Fibroblast of skin of back (primary cell): ENCODE measurements at regions not wholly inside any gene's neighbourhood (a gene's known extent, or its start where the extent isn't known, plus 50 kb on each side); places are given as distances from the start of the nearest gene placed in this dataset.
A peak's percentile ranks its signal among the peaks of the same experiment; 100 is the strongest.

Experiments
- DNase-seq: peaks from one replicate; pipeline ENCODE4 v3.0.0-alpha.2; 2013

DNA sequence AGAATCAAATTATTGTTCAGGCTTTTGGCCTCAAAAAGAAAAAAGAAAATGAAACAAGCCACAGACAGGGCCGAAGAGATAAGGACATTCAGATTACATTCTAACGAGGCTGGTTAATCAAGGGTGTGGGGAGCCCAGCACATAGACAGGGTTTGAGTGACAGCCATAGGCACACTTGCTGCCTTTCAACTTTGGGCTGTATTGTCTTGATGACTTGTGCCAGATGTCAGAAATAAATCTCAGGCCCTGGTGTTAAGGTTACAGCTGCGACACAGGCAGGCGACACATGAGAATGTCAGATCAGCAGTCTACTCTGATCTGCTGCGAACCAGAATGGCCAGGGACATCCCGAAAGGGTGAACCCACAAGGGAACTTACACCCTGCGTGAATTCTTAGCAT lies 231.2 kb upstream of the ARRDC4 start:
- DNase-seq, result no peak

DNA sequence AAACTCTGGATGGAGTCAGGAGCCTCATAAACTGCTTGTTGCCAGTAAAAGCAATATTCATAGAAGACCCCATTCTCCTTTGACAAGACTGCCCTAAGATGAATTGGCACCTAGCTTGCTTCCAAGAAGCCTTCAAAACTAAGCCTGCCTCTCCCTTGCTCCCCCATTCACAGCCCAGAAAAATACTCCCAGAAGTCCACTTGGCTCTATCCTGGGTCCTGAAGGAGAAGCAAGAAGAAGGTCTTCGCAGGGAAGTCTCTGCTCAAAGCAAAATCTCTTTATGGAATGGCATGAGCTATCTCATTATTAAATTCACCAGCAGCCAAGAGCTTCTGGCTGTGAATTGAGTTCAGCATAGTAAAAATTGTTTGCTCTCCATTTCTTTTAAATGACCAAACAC lies 230.2 kb upstream of the ARRDC4 start:
- DNase-seq, result no peak

DNA sequence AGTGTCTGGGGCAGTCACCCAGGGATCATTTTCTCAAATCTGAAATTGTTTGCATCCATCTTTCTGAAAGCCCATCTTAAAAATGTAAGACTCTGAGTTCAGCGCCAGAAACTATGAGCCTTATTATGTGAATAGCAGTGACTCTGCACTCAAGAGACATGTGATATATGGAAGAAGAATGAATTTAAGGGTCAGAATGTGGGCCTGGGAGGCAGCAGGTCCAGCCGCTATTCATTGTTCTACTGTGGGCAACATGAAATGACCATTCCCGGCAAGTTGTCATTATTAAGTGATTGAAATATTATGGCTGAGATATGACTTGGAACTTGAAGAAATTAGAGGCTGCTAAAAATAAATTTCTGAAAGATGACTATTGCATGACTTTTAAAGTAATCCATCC lies 228.6 kb upstream of the ARRDC4 start:
- DNase-seq, result no peak

DNA sequence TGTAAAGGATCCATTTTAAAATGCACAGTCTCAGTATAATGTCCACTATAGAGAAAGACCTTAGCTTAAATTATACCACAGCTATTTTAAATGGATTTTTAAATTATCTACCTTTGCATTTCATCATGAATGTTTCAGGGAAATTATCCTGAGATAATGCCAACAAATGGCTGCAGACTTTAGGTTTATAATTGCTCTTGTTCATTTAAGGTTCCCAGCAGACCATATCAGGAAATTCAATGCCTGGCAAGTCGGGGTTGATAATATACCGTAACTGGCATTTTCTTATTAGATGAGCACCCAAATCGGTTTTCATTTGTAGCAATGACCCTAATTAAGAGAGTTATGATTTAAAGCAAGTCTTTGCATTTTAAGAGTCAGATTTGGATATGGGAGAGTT lies 227.1 kb upstream of the ARRDC4 start:
- no peak for DNase-seq

DNA sequence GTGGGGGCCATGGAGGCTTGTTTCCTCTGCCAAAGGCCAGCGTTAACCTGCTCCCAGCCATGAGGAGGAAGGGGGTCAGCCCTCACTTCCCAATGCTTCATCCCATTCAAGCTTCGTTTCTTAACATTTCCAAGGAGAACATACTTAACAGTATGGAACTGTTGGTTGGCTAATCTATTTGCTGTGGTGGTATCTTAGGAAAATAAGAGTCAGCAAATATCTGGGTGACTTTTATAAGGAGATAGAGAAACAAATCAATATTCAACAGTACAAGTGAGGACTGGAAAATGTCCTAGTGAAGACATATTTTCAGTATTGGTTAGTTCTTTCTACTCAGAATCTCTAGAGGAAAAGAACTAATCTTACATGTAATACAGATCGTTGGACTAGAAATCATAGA lies 223.8 kb upstream of the ARRDC4 start:
- no peak for DNase-seq

DNA sequence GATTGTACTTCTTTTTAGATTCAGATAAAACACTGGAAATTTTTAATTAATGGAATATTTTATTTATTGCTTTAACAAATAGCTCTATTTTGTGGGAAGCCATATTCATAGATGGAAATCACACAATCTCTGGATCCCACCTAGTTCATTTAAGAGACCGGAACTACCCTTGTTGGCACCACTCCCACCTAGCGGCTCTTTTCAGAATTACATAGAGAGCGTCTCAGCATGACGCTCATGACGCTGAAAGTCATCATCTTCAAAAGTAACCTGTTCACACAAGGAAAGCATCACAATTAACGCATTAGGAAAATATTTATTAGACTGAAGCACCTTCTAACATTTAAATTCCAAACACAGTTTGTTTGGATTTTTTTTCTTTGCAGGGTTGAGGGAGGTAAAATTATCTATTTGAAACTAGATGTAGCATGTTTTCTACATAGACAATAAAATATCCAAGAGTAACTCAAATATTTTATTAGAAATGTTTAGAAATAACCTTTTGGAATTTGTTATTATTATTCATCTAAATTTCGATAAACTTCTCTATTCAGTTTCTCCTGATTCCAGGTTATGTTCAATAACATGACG lies 214.9 kb upstream of the ARRDC4 start:
- DNase-seq, result peak; percentile 8

DNA sequence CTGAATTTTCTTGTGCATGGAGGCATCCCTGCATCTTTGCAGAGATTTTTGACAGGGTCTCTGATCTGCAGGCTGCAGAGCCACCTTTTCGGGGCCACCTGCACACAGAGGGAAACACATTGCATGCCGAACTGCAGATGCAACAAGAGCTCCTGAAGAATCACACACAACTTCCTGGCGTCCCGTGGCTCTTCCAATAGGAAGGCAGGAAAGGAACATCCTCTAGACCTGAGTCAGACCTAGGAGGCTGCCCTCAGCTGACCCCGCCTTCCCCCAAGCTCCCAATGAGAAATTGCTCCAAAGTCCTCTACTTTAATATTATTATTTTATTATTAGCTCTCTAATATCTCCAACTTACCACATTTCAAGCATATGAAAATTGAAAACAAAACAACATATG lies 213.2 kb upstream of the ARRDC4 start:
- no peak for DNase-seq

DNA sequence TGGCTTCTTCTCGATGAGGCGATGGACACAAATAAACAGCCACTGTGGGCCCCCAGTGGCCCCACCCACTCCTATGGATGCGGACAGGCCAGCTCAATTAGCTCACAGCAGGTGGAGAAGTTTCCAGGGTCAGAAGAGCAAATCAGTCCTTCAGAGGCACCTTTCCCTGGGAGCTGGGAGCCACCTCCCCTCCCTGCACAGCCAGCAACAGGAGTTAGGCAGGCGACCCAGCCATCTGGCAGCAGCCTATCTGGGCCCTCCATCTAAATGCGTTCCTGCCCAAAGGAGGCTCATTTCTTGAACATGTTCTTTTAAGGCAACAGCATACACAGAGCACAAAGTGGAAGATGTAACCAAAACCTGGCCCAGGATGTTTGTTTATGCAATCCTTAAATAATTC lies 211.9 kb upstream of the ARRDC4 start:
- DNase-seq, result no peak

DNA sequence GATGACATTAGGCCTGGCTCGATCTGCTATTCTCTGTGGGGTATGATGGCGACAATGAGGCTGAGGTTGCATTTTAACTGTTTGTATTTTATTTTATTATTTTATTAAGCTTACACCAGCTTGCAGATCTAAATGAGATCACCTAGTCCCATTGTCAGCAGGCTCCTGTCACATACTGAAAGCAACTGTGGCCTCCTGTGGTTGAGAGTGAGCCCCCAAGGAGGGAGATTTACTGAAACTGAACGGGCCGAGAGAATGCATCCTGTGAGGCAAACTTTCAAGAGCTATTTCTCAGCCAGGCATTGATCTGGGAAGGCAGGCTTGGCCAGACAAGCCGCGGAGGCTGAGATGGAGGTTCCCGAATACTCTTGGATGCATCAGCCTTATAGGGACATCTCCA lies 210.4 kb upstream of the ARRDC4 start:
- no peak for DNase-seq

DNA sequence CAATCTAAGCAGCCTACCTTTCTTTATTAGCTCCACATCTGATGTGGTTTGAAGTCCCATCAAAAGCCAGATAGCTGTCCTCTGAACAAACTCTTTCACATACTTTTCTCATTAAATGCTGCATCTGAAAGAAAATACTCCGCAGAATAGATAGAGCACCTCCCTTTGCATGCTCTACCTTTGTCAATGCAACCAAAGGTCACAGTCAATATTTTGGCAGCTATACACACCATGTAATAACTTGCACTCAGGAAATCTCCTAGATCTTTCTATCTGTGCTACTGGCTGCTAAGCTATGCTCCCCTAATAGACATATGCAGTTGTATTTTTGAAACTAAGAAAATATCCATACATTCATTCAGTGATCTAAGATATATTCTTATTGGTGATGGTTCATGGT lies 204.8 kb upstream of the ARRDC4 start:
- no peak for DNase-seq

DNA sequence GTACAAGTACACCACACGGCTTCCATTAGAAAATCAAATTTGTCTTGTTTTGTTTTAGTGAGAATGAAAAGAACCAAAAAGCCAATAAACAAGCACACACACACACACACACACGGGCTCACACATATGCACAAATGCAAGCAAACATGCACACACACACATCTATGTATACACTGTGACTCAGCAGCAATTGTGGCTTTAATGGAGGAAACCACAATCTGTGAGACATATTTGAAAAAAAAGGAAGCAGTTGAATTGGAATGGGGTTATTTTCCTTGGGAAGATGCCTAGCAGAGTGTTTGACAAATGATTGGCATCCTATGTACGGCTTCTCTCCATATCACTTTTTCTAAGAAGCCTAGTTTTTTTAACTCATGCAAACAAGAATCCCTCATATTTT lies 201.1 kb upstream of the ARRDC4 start:
- peak; percentile 69 for DNase-seq

DNA sequence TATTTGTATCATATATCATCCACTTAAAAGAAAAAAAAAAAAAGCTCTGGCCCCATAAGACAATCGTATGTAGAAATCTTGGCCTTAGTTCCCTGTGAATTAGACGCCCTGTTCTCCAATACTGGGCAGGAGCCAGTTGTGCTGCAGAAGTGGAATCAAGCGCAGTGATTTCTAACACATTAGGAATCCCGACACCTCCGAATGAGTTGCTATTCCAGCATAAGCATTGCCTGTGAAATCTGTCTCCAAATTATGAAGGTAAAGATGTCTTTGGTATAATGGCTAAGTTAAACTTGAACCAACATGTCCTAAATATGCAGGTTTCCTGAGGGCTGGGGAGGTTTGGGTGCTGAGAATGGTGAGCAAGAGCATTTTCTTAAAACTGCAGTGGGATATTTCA lies 199.4 kb upstream of the ARRDC4 start:
- no peak for DNase-seq

DNA sequence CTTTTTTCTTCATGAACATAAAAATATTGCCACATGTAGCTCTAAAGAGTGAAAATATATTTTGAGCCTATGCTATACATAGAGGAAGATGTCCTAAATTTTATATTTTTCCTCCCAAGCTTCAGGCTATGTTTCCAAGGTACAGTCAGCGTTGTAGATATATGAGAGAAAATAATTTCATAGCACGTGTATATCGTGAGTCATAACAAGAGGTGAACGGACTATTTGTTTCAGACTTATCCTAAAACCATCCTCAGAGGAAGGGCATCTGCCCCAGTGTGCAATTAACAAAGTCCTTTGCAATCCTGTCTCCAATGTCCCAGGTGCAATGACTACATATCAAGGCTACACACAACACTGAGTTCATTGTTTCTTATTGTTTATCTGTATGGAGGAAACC lies 177.3 kb upstream of the ARRDC4 start:
- DNase-seq, result no peak

DNA sequence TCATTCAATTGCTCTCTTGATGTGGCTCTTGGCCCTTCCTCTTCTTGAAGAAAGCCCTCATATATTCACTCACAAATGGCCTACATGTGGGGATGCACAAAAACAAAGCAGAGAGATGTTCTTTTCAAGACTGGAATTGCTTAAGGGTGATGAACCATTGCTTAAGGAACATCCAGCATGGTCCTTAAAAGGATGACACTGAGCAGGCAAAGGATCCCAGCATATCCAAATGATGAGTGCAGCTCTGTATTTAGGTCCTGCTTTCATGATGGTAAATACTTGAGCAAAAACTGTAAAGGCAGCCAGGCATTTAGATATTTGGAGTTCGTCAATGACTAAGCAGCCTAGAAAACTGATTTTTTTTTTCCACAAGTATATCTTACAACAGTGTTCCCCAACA lies 173.8 kb upstream of the ARRDC4 start:
- DNase-seq, result no peak

DNA sequence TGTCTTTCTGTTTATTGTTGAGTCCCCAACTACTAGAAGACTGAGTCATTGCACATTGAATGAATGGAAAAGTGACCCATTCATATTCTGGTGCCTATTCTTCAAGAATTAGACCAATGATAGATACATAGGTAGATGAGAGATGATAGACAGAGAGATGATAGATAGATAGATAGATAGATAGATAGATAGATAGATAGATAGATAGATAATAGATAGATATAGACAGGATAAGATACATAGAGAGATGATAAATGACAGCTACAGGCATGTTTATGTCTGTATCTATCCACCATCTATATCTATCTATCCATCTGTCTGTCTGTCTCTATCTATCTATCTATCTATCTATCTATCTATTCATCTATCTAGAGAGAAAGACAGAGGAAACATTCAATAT lies 170.3 kb upstream of the ARRDC4 start:
- no peak for DNase-seq

DNA sequence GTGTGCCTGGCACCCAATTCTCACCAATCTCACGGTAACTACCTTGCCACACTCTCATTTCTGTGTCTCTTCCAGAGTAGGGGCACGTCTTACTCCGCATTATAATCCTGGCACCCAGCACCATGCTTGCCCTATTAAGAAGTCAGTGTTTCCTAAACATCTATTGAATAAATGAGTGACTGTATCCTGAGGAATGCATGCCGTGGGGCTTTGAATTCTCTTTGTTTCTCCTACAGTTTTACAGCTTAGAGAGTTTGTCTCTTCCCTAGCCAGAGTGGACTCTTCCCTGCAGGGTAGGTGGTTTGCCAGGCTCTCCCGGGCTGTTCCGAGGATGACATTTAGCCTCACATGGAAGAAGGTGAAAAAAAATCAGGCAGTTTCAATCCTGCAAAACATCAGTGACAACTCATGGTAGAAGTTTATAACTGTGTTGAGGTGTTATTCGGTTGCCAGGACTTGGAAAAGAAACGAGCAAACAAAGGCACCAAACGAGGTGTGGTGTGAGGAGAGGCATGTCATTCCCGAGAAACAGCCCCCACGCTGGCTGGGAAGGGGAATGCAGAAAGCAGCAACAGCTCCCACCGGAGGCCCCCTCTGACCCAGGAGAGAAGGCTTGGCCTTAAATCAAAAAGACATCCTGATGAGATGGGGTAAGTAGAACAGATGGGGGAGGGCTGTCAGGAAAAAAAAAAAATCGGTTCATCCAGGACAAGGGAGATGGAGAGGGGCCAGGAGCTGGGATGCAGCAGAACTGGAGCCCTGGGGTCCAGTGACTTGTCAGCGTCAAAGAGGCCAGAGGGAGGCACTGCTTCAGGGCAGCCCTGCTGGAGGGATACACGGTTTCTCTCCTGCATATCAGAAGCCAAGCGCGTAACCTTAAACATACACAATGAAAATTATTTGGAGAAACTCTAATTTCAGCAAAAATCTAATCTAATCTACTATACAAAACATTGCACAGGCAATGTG lies 168.4 kb upstream of the ARRDC4 start:
- no peak for DNase-seq

DNA sequence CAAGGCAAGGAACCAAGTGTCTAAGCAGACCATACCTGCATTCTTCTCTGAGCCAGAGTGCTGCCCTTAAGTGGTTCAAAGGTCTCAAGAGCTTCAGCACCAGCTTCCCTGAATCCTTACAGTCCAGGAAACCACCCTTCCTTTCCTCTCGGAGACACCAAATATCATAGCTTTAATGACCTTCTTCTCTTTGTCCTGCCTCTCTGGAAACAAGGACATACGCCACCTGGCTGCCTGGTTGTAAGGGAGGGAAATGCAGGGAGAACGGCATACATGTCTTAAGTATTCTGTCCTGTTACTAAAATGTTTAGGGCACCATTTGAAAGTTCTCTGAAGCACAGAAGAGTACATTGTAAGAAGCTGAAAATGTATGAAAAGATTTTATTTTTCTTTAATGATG lies 155.6 kb upstream of the ARRDC4 start:
- DNase-seq, result no peak

DNA sequence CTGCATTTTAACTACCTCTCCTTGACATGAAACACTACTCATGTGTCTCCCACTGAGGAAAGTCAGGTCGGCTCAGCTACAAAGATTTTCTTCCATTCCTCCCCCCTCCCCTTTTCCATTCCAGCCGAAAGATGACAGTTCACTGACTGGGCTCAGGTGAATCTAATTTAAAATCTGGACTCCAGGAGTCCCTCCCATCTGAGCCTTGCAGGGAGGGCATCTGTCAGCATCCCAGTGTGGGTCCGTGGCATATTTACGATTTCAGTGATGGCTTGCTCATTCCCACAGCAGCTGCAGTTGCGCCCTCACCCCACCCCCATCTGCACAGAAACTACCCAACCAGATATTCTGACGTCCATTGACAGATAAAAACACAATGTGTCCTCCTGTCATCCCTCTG lies 153.7 kb upstream of the ARRDC4 start:
- DNase-seq, result no peak

DNA sequence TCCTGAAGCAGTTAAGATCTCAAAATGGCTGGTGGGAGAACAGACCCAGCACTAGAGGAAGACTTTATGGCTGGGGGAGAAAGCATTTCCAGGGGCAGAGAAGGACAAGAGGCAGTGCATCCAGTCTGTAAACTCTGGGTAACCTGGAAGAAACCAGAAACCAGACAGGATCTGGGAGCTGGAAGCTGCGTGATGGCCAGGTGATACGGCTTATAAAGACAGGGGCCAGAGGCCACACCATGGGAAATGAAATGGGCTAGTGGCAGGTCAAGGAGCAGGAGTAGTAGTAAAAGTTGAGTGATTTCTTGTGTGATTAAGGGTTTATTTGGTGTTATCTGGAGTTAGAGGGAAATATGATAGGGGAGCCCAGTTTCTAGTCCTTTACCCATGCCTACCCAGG lies 144.7 kb upstream of the ARRDC4 start:
- no peak for DNase-seq

DNA sequence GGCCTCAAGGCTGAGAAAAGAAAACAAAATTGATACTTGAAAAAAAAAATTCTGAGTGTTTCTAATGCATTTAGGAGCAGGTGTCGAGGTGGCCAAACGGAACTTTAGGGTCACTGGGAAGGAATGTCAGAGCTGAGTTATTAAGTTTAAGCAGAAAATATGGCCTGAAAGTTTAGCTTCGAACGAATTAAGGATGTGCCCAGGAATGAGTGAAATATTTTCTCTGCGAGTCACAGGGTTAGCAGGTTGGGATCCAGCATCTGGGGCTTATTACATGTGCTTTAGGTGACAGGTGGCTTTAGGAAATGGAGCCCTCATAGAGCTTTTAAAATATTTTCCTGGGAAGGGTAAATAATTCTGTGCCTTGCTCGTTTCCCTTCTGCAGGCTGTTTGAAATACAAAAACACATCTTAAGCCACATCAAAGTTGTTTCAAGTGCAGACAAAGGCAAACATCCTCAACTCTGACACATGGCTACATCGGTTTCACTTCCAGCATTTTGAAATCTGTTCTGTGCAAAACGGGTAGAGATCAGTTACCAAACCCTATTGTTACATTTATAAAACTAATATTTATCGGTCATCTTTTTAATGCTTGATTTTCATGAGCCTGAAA lies 143.1 kb upstream of the ARRDC4 start:
- no peak for DNase-seq

DNA sequence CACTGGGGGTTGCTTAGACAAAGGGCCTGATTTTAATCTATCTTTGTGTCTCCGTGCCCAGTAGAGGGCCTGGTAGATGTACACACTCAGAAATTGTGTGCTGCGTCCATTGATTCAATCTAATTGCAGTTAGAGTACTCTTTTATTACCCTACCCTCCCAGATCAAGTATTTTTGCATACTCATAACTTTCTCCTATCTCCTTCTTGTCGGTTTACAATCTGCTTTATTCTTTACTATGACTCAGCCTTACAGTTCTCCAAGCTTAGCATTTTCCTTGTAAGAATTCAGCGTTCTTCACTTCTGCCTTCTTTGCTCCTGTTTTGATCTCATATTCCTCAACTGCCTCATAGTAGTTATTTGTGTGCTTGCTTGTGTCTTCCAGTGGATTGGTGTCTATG lies 124.5 kb upstream of the ARRDC4 start:
- DNase-seq, result no peak

DNA sequence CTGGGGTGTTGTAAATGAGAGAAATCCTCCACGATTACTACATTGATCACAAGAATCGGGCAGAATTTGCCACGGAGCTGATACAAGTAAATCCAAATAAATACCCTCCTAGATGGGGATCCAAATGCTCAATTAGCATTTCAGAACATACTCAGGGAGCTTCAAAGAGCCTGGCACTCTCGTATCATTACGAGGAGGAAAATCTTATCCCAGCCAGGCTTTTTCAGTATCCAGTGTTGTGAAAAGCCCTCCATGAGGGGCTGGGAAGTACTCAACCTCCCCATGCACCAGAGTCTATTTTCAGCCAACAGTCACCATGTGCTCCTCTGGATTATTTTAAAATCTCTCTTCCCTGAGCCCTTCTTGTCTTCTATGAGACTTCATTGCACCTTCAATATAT lies 122.6 kb upstream of the ARRDC4 start:
- no peak for DNase-seq

DNA sequence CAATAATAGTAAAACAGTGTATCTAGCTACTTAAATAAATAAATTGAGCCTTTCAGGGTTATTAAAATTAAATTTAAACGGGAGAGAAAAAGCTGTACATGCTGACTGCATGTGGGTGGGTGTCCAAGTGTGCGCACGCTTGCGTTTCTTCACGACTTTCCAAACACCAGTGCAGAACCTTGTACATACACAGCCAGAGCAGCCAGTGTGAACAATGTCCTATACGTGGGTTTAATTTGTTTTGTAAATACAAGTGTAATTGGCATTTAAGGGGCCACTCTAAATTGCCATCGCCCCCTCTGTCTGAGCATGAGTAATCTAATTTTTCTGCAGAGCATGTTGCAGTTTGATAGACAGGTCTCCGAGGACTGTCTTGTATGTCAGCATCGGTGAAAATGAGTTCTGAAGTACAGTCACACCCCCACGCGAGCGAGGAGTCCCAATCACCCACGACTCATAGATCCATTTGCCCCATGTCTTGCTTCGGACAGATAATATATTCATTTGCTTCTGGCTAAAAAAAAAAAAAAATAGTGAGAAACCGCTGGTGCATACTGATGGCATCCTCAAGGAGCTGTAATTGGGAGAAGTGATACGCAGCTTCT lies 121.8 kb upstream of the ARRDC4 start:
- DNase-seq, result no peak

DNA sequence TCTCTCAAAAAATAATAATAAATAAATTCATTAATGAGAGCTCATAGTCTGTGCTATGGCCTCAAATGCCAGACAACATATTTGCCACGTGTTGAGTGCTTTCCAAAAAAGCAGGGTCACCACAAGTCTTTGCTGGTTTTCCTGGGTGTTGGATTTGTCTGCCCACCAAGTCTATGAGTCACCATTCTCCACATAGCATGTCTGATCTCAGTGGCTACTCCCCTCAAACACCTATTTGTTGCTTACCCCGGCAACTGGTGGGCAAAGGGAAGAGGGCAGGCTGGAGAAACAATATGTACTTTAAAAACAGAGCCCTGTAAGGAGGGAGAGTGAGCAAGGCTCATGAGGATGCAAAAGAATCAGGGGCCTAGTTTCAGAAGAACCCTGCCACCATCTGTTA lies 120.0 kb upstream of the ARRDC4 start:
- DNase-seq, result no peak
